ENCODE measurements at regions not wholly inside any gene's neighbourhood (a gene's known extent, or its start where the extent isn't known, plus 50 kb on each side); places are given as distances from the start of the nearest gene placed in this dataset.

DNA sequence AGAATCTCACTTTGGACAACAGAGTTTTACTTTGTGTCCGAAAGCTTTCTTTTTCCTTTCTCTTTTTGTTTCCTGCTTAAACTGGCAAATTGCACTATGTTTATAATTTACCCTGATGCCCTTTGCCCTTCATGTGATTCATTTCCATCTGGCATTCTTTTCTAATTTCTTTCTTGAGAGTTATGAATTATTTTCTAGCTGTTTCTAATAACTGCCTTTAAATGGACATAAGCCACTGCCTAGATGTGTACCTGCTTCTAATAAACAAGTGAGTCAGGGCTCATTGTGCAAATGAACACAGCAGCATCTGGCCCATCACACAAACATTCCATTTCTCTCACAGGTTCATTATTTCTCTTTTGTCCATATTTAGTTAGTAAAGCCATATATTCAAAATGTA lies 242.3 kb upstream of the GPRIN3 start:
- no peak for DNase-seq (ENCODE audit: low spot score)

- no peak for DNase-seq (ENCODE audit: low spot score)
Measured at GRCh38 chr4:89545315-89545714, 237.7 kb upstream of the GPRIN3 start.

GRCh38 chr4:89541998-89542397 lies 234.4 kb upstream of the GPRIN3 start:
- no peak for DNase-seq (ENCODE audit: low spot score)

- DNase-seq (ENCODE audit: low spot score) = peak; percentile 45
Measured at GRCh38 chr4:89539797-89540711, 232.5 kb upstream of the GPRIN3 start.

DNA sequence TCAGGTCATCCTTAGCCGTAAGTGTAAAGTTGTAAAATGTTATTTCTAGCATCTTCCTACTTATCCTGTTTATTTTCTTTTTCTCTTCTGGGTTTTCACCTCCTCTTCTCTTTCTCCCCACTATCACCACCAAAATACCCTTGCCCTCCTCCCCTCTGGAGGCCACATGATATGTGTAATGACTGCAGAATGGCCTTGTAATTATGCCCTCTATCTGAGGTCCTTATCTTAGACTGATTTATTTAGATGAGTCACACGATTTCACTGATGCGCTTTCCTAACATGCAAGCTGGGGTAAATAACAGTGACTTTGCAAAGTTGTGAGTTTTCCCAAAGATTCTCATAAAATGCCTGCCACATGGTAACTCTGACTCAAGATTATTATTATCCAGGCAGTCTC lies 231.8 kb upstream of the GPRIN3 start:
- peak; percentile 65 for DNase-seq (ENCODE audit: low spot score)

DNA sequence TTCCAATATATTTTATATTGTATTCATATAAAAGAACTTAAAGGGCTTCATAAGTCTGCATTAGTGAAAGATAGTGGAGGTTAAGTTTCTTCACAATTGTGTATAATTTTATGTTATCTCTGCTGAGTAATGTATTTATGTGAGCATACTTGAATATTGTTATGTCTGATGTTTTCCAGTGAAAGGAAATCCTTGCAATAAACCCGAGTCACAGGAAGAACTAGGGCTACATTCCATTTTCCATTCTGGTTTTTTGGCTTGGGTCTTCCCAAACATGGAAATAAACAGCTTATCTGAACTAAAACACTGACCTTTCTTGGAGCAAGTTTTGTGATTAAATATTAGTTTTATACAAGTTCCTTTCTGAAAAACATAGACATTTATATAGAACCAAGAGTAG lies 231.3 kb upstream of the GPRIN3 start:
- DNase-seq (ENCODE audit: low spot score) = no peak

DNA sequence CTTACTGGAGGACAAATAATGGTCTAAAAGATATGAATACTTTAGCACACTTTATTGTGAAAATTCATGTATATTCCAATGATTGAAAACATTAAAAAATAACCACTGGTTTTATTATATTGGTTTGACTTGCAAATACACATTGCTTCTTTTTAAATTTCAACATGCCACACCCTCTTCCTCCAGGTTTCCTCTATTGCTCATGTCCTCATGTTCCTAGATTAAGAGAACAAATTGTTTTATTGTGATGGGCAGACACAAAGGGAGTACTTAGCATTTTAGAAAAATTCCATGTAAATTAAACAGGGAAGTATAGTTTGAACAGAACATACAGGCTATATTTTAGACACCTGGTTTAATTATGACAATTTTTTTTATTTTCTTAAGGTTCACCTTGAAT lies 230.6 kb upstream of the GPRIN3 start:
- no peak for DNase-seq (ENCODE audit: low spot score)

GRCh38 chr4:89537281-89537680 lies 229.7 kb upstream of the GPRIN3 start:
- no peak for DNase-seq (ENCODE audit: low spot score)

- no peak for DNase-seq (ENCODE audit: low spot score)
Measured at GRCh38 chr4:89535251-89535650, 227.7 kb upstream of the GPRIN3 start.

GRCh38 chr4:89534356-89534755 lies 226.8 kb upstream of the GPRIN3 start:
- DNase-seq (ENCODE audit: low spot score) = no peak

GRCh38 chr4:89531932-89532640 lies 224.5 kb upstream of the GPRIN3 start:
- DNase-seq (ENCODE audit: low spot score) = peak; percentile 79

GRCh38 chr4:89528526-89529133 lies 221.0 kb upstream of the GPRIN3 start:
- no peak for DNase-seq (ENCODE audit: low spot score)

GRCh38 chr4:89521826-89522225 lies 214.2 kb upstream of the GPRIN3 start:
- no peak for DNase-seq (ENCODE audit: low spot score)

GRCh38 chr4:89519771-89520320 lies 212.2 kb upstream of the GPRIN3 start:
- DNase-seq (ENCODE audit: low spot score) = no peak

DNA sequence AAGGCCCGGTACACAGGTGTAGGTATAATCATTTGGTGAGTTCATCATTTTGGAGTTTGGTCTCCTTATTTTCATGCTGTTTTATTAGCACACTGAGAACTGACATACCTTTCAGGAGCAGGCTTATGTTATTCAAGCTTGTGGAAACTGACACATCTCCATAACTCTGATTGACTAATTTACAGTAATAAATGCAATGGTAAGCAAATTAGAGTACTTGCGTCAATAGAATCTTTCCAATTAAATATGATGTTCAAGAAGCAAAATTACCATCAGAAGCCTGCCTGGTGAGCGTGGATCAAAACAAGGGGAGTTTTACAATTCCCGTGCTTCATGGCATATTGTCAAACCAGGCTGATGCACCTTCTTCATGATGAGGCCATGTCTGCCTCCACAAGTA lies 210.7 kb upstream of the GPRIN3 start:
- no peak for DNase-seq (ENCODE audit: low spot score)

- no peak for DNase-seq (ENCODE audit: low spot score)
Measured at GRCh38 chr4:89514811-89515210, 207.2 kb upstream of the GPRIN3 start.

GRCh38 chr4:89511776-89512175 lies 204.2 kb upstream of the GPRIN3 start:
- no peak for DNase-seq (ENCODE audit: low spot score)

DNA sequence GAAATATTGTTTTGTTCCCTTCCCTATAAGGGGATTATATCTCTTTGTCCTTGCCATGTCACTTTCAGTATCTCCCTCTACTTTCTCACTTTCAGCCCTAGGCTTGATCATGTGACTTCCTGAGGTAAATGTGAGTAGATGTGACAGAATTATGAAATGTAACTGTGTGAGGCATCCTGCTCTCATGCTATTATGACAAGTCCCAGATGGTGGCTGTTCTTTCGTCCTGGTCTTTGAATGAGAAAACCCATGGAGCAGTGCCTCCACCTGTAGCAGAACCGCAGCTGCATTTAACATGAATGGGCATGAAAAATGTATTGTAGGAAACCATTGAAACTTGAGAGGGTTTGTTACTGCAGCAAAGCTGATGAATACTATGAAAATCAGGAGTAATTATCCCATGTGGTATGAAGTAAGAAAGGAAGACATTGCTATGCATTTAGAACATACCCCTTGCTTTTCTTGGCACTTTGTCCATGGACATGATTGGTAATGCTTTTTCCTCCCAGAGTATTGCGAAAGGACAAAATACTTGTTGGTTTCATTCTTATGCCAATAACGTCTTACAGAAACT lies 202.2 kb upstream of the GPRIN3 start:
- no peak for DNase-seq (ENCODE audit: low spot score)

DNA sequence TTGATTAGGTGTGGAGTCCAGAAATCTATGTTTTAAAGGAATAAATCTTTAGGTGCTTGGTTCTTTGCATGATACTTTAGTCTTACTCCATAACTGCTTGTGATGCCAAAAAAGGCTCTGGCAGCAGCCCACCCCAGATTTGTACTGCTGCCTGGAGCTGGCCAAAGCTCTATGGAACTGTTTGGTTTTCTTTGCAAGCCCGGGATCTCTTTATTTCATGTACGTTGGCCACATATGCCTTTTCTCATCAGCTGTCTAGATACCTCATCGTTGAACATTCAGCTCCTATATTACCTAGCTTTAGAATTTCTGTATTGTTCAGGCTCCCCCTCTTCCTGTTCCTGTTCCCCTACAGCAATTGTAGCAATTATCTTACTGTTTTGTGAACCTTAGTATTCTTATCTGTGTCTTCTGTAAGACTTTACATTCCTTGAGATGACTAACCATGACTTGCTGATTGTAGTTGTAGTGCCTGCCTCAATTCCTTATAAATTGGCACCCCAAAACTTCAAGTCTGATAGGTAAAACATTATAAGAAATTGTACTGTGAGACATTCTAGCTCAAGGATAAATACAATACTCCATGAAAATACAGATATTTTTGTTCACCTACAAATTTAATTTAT lies 199.4 kb upstream of the GPRIN3 start:
- no peak for DNase-seq (ENCODE audit: low spot score)

DNA sequence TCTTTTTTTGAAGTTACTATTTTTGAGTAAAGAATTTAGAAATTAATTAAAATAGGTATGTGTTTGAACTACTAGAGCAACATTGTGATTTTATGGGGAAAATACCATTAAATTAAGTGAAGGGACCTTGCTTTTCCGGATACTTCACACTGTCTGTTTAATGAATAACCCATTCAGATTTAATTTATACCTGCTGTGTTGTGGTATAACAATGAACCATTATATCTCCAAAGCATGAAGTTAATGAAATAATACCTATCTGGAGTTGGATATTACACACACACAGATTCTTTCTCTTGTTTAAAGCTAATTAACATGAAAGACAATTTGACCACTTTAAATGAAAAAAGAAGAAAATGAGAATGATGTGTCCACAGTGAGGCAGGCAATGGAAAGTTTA lies 195.0 kb upstream of the GPRIN3 start:
- no peak for DNase-seq (ENCODE audit: low spot score)

GRCh38 chr4:89497517-89498308 lies 190.1 kb upstream of the GPRIN3 start:
- DNase-seq (ENCODE audit: low spot score) = peak; percentile 96
